NT2/D1 (cell line): ENCODE measurements at regions not wholly inside any gene's neighbourhood (a gene's known extent, or its start where the extent isn't known, plus 50 kb on each side); places are given as distances from the start of the nearest gene placed in this dataset.

Source experiments
- SUZ12 ChIP-seq: IDR thresholded peaks from 2 replicates; pipeline ENCODE4 v1.6.1; 2011; ENCODE audit not compliant: insufficient read length, insufficient read depth; ENCODE audit errors: extremely low read depth
- YY1 ChIP-seq: IDR thresholded peaks from 2 replicates; pipeline ENCODE4 v1.6.1; 2011; ENCODE audit not compliant: insufficient read length, insufficient read depth

DNA sequence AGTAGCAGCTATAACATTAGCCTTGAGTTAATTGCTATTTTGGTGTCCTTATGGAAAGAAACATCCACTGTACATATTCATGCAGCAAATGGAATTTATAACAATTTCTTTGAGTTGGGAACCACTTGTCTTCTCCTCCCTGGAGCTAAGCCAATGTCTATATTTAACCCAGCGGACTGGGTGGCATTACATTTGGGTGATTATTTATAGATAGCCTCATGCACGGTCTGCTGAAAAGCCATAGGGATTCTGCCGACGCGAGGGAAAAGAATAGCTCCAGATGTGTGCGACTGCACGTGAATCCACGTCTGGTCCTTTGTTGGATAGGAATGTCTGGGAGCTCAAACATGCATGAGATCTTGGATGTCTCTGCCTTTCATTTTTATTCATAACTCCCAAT, 157.5 kb upstream of the BRINP1 start:
- TF ChIP-seq SUZ12 (no peak), YY1 (no peak)
